T-helper 2 cell treated with Interferon-gamma antibody and Interleukin-4, amounts not matched to agents 100 ng/mL and 5 ng/mL, for 36 hours (primary cell): ENCODE measurements at regions not wholly inside any gene's neighbourhood (a gene's known extent, or its start where the extent isn't known, plus 50 kb on each side); places are given as distances from the start of the nearest gene placed in this dataset.

Experiments
- intact Hi-C: fragments of 100-400 bp; cut with micrococcal nuclease; formaldehyde crosslinking; loops from one replicate; pipeline ENCODE4 v1.15.1; 2023

GRCh38 chr15:94535298-94536048 is 304.1 kb downstream of the MCTP2 start:
- intact Hi-C loops, result no loop called here

GRCh38 chr15:94536549-94536948 is 305.2 kb downstream of the MCTP2 start:
- intact Hi-C loops, result no loop called here

- intact Hi-C loops, result no loop called here
These were observed 306.9 kb downstream of the MCTP2 start for GRCh38 chr15:94538280-94538679.

- intact Hi-C loops, result no loop called here
These were observed 311.0 kb downstream of the MCTP2 start for GRCh38 chr15:94542391-94542790.

GRCh38 chr15:94546808-94547207 is 315.4 kb downstream of the MCTP2 start:
- intact Hi-C loops, result no loop called here

GRCh38 chr15:94547711-94548110 is 316.4 kb downstream of the MCTP2 start:
- intact Hi-C loops, result no loop called here

DNA sequence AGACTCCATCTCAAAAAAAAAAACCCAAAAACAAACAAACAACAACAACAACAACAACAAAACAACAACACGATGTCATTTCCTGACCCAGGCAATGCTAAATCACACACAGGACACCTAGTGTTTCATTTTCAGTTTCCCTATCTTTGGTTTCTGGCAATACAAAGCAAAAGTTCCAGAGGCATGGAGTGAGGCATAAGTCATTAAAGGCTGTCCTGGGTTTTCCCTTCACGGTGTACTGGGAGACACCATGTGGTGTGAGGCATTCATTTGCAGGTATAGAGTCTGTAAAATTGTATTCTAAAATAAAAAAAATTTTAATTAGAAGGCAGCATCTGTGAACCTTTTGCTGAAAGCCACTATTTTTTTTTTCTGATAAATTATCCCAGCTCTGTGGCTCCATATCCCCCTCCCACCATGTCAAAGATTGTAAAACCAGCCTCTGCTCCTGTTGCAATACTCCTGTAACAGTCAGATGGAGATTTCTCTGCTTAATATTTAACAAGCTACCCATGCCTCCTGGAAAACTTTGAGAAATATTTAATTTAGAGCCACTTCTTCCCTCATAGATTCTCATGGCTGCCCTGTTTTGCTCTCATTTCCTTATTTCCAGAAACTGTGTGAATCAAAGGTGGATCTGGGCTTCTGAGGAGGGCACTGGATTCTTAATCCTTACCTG is 324.6 kb downstream of the MCTP2 start:
- intact Hi-C loops, result no loop called here

DNA sequence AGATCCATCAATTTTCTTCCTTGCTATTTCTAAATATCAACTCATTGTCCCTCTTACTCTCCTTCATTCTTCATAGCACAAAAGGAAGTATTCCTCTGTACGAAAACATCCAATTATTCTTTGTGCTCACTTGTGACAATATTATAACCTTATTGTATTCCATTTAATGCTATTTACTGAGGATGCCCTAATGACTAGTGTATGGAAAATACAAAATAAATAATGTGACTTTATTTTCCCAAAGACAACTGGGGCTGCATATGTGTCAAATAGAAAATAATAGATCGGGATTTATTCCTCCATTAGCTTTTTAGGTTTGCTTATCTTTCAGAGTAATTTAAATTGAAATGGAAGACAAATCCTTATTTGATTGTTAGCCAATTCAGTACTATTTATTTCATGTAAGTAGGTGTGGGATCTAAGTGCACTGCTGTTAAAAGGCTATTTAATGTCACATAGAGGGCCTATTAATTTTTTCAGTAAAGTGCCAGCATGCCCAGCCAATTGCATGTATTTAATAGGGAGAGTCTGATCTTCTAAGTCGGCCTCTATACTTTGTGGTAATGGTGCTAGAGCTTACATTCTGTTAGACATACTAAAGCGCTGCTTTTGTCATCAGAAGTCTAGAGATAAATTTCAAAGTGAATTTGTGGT is 329.8 kb downstream of the MCTP2 start:
- intact Hi-C loops, result no loop called here

- intact Hi-C loops, result no loop called here
These were observed 332.1 kb downstream of the MCTP2 start for GRCh38 chr15:94563456-94563855.

- intact Hi-C loops, result loop anchor here (2.0 kb wide), 2 partner anchors 164 to 250 kb away; no protein-coding TSS in a partner anchor
These were observed 345.6 kb downstream of the MCTP2 start for GRCh38 chr15:94576889-94577533.

GRCh38 chr15:94579286-94579685 is 347.9 kb downstream of the MCTP2 start:
- intact Hi-C loops, result no loop called here

GRCh38 chr15:94580211-94580885 is 349.0 kb downstream of the MCTP2 start:
- intact Hi-C loops, result loop anchor here (5.0 to 10.0 kb wide), 3 partner anchors 92 to 1767 kb away; no protein-coding TSS in a partner anchor

GRCh38 chr15:94582368-94582767 is 351.0 kb downstream of the MCTP2 start:
- intact Hi-C loops, result loop anchor here (2.0 to 10.0 kb wide), 4 partner anchors 90 to 1765 kb away; no protein-coding TSS in a partner anchor

GRCh38 chr15:94584833-94585244 is 353.5 kb downstream of the MCTP2 start:
- intact Hi-C loops, result loop anchor here (2.0 to 10.0 kb wide), 7 partner anchors 22 to 1772 kb away; no protein-coding TSS in a partner anchor

- intact Hi-C loops, result loop anchor here (5.0 to 10.0 kb wide), 2 partner anchors 421 to 1771 kb away; no protein-coding TSS in a partner anchor
These were observed 354.7 kb downstream of the MCTP2 start for GRCh38 chr15:94586099-94586498.

DNA sequence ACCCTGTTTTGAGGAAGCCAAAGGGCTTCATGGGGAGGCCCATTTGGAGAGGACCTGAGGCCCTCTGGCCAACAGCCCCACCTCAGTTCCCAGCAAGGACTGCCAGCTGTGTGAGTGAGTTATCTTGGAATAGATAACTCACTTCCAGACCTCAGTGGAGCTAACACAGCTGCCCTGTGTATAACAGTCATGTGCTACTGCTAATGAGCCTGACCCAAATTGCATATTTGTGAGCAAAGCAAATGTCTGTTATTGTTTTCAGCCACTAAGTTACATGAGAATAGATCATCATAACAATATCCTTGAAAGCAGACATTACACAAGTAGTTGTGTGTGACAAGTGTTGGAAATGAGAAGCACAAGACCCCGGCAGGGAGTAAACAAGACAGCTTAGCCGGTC is 355.8 kb downstream of the MCTP2 start:
- intact Hi-C loops, result loop anchor here (5.0 to 10.0 kb wide), 2 partner anchors 422 to 1770 kb away; no protein-coding TSS in a partner anchor

GRCh38 chr15:94588993-94589392 is 357.6 kb downstream of the MCTP2 start:
- intact Hi-C loops, result loop anchor here (5.0 to 10.0 kb wide), 2 partner anchors 424 to 1768 kb away; no protein-coding TSS in a partner anchor

DNA sequence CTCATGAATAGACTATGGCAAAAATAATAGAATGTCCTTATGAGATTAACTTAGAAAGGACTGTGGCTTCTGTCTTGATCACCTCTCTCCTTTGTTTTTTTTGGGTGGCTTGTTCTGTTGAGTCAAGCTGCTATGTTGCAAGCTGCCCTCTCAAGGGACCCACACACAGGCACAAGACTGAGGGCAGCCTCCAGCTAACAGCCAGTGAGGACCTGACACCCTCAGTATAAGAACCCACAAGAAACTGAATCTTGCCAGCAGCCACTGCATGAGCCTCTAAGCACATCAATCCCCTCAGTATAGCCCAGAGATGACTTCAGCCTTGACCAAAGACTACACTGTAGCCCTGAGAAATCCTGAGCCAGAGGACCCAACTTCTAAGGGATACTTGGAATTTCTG is 361.1 kb downstream of the MCTP2 start:
- intact Hi-C loops, result no loop called here

GRCh38 chr15:94596707-94597106 is 365.3 kb downstream of the MCTP2 start:
- intact Hi-C loops, result no loop called here

GRCh38 chr15:94600505-94600904 is 369.1 kb downstream of the MCTP2 start:
- intact Hi-C loops, result no loop called here
